CD4-positive, alpha-beta T cell treated with Interleukin-6 at 100 ng/mL for 8 hours (primary cell): ENCODE measurements at regions not wholly inside any gene's neighbourhood (a gene's known extent, or its start where the extent isn't known, plus 50 kb on each side); places are given as distances from the start of the nearest gene placed in this dataset.

Source experiments
- DNase-seq: peaks from one replicate; pipeline ENCODE4 v3.0.0-alpha.2; 2020; ENCODE audit warnings: mixed read lengths, low spot score

DNA sequence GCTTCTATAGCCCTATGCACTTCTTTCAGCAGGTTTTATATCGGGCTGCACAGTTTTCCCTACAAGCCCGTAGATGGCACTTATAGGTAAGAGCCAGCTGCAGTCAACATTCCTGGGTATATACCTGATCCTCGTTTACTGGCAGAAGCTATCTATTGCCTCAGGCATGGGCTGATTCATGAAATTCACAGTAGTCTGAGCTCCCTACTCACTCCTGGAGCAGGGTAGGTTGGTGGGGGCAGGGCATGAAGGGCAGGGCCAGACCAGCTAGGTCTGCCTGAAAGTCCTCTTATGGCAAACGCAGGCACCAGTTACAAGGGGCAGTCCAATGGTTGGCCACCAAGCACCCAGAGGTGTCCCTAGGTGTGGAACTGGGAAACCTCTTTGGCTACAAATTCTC lies 345.8 kb downstream of the RPS29 start:
- no peak for DNase-seq

DNA sequence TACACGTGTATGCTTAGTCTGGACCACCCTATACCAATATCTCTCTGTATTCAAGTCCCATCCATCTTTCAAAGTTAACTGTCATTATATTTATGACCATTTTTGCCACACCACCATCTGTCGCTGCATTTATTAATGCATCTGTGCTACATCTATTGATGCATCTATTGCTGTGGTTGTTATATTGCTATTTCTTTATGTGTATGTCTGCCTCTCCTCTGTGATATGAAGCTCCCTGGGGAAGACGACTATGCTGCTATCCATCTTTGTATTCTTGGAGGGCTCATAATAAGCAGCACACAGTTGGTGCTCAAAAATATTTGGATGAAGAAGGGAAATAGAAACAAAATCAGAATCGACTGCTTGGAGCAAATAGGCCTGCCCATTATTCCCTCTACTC lies 357.6 kb downstream of the RPS29 start:
- no peak for DNase-seq

DNA sequence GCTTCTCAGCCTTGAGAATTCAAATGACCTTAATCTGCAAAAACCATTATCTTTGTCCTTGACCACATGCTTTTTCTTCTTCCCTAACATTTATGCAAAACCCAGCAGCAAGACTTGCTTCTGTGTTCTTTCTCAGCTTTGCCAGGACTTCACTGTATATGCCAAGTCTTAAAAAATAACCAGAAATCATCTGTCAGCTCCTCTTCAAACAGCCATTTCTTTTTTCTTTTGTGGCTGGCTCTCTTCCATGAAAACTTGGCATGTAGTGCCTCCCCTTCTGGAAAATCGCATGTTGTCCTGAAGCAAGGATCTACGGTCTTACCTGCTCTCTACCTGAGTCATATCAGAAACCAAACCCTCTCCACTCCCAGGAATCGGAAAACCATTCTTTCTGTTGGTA lies 364.9 kb downstream of the RPS29 start:
- no peak for DNase-seq

DNA sequence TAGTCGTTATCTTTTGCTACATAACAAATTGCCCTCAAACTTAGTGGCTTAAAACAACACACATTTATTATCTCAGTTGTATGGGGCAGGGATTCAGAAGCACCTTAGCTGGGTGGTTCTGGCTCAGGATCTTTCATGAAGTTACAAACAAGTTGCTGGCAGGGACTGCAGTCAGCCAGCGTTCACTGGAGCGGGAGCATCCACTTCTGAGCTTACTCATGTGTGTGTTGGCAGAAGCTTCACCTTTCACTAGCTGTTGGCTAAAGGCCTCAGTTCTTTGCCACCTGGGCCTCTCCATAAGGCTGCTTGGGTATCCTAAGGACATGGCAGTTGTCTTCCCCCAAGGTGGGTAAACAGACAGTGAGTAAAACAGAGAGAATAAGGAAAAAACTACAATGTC lies 365.7 kb downstream of the RPS29 start:
- no peak for DNase-seq

DNA sequence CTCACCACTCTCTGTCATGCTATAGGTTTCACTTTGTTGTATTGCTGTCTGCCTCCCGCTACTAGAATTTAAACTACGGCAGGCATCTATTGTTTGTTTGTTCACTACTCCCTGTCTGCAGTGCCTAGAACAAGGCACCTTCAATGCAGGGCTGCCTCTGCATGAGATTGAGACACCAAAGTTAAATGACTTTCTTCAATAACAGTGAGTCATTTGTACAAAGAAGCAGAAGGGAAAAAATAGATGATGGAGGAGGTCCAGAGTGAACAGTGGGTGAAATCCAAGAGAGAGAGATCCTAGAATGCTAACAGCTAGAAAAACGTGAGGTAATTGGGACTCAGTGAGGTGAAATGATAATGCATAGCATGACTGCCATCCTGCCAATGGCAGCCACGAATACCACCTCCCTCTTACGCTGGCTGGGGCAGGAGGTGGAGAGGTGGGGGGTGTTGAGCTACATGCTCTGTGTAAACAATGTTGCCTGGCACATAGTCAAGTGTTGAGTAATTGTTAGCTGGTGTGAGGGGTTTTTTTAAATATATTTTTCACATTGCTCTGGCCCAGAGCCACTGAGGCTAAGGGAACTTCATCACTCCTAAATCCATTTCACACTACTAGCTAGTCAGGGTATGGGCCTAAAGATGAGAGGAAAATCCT lies 367.6 kb downstream of the RPS29 start:
- no peak for DNase-seq

DNA sequence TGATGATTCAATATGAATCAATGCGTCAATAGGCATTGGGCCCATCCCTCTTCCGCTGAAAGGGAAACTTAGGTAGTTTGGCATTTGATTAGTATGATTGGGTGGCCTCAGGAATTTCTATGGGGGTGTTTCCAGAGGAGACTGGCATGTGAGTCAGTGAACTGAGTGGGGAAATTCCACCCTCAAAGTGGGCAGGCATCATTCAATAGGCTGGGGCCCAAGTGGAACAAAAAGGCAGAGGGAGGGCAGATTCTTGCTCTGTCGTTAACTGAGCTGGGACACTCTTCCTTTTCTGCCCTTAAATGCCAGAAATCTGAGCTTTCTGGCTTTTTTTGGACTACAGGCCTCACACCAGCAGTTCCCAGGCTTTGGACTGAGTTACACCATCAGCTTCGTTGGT lies 373.5 kb downstream of the RPS29 start:
- DNase-seq: no peak

DNA sequence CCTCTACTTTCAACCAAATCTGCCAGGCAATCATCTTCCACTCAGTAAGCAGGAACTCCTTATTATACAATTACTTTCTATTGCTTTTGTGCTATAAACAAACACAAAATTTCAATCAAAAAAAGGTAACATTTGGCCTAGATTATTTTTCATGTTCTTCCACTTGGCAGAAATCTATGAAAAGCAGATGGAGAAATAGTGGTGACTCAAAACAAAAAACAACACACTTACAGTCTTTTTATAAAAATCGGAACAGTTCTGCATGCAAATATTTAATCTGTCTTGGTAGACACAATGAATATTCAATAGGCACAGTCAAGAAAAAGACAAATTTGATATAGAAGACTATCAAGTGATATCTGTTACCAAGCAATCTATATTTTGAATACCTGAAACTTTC lies 376.8 kb downstream of the RPS29 start:
- DNase-seq: no peak

DNA sequence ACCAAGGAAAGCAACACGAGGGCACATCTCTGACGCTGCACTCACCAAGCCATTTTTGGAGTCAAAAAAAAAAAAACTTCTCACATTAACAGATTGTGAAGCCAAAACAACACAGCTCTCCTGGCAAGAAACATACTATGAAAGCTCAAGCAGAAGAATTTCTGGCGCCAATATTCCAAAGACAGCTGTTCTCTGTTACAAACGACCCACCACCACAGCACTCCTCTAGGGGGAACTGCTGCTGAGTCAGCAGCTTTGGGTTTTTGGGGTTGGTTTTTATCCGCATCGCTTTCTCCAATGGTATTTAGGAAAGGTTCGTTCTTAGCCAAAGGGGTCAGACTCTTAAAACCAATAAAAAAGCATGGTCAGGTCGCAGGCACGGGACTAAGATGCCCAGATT lies 379.4 kb downstream of the RPS29 start:
- no peak for DNase-seq

DNA sequence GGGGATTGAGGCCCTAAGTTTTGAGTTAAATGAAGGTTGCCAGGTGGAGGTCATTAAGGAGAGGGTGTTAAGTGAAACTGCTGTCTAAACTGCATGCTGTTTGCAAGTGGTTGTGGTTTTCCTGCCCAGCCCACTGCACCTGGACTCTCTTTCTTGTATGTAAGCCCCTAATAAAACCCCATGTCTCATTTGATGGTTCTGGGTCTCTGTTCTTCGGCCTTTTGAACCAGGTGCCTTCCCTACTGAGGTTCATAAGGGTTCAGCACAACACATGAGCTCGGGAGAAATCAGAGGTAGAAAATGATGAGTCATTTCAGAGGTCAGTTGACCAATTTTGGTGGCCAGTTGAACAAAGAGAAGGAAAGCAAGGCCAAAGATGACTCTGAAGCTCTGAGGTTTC lies 382.5 kb downstream of the RPS29 start:
- DNase-seq: no peak

DNA sequence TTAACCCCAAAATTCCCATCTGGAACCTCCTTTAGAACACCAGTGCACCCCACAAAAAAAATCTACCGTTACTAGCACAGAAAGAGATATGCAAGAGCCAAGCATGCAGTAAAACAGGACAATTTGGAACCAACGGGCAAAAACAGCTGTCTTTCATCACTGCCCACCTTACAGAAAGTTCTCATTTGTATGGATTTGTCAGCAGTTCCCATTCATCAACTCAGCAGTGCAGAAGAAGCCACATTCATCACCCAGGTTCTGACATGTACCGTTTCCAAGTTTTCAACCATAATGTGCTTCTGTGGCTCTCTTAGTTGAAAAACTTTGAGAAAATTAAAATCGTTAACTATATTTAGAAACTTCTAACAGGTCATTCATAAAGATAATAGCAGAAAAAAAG lies 387.0 kb downstream of the RPS29 start:
- DNase-seq: no peak

DNA sequence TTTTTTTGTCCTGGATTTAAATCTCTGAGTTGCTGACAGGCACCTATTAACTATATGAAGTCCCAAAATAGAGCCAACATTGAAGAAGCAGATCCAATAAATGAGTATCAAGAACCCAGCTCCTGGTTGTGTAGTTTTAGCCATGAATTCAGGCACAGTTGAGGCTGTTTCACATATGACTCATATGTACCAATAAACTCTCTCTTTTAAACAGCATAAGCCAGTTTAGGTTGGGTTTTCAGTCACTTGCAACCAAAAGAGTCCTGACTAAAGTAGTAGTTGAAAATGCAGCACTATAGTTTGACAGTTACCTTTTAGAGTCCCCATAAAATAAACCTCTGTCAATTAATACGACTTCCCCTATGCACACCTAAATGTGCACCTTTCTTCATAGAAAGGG lies 389.9 kb downstream of the RPS29 start:
- DNase-seq: no peak

DNA sequence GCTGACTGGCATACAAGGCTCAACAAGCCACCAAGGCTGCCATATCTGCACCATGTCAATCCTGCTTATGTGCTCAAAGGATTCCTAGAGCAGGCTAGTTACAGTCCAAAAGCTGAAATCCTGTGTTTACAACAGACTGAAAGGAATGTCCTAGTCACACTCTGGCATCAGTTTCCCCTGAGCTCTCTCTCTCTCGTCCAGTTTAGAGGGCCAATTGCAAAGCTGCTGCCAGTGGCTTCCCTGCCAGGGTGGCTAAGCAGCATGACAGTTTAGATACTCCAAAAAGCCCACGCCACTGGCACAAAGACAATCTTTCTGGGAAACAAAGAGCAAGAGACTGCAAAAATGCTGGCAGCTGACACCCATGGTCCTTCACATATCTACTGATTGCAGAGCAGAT lies 392.1 kb downstream of the RPS29 start:
- DNase-seq: no peak

DNA sequence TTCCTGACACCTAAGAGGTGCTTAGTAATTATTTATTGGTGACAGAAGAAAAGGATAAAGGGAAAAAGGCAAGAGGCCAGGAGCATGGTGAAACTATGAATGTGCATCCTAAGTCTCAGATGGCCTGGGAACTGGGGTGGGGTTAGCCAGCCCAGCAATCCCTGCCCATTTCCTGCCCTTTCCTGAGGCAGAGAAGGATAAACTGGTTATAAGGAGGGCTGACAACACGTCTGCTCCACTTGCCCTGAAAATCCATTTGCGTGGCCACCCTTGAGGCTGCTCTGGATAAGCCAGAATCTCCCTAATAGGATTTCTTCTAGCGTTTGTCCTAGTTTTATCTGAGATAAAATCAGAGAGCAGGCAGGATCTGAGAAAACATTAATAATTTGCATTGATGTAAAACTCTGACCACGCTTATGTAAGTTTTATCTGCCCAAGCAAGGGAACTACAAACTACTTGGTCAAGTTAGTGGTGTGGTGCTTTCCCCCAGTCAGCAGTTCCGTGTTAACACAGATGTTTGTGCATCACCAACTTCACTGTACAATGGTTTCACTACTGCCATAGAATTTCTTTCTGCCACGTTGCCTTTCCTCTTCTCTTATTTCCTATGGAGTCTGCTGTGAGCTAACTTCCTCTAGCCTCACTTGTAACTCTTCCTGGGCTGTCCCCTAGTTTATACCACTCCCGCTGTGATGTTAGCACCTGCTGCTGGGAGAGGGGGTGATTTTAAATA lies 392.7 kb downstream of the RPS29 start:
- DNase-seq: no peak

DNA sequence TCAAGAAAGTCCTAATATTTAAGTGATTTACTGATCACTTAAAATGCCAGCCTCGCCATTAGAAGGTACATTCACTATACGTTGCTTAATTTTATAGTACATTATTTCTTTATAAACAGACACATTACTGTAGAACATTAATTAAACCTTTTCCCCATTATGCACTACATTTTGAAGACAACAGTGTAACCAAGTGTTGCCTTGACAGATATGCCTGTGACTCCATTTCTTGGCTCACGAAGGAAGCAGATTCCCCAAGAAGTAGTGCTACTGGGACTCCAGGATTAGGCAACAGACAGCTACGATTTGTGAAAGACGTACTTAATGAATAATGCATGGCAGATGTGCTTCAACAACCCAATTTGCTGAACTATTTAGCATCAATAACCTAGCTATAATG lies 394.8 kb downstream of the RPS29 start:
- DNase-seq: no peak

DNA sequence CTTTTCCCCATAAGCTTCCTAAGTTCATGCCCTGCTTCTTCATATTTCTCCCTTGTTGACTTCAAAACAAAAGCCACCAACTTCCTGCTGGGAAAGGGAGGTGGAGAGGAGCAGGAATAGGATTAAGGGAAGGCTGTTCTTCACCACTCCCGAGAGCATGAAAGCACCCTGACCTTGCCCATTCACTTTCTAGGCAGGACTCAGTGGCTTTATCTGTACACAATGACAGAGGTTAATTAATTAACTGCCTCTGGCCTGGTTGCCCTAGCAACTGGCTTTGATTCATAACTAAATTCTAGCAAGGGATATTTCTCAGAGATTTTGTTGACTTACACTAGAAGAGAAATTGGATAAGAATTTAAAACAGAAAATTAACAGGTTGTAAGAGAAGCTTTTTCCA lies 396.8 kb downstream of the RPS29 start:
- no peak for DNase-seq

DNA sequence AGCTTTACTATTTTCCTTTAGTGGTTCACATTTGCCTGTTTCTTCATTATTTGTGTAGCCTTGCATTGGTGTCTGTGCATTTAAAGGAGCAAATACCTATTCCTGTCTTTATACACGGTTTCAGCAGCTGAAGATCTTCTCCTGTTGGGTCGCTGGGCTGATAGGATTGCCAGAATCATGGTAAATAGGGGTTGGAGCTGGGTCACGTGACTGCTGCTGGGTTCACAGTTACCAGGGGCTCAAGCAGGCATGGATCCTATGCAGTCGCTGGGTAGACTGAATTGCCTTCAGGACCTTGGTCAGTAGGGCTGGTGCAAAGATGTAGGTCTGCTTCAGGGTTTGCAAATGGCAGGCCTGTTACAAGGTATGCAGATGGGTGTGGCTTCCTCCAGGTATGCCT lies 398.4 kb downstream of the RPS29 start:
- DNase-seq: no peak

DNA sequence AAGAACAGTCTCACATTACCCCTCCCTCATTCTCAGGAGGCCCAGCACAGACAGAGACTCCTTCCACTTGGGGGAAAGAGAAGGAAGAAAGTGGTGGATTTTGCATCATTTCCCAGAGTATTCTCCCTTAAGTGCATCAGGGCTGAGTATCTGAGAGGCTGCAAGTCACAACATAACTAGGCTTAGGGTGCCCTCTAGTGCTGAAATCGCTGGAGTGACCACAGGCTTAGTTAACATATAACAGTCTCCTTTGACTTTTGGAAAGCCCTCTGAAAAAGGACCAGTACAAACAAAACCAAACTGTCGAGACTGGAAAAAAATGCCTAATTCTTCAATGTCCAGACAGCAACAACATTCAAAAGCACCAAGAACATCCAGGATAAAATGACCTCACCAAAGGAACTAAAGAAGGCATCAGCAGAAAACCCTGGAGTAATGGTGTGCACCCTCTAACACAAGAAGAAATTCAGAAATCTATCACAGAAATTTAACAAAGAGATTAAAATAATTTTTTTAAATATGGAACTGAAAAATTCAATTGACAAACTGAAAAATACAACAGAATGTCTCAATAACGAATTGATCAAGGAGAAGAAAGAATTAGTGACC lies 412.3 kb downstream of the RPS29 start:
- DNase-seq: no peak

DNA sequence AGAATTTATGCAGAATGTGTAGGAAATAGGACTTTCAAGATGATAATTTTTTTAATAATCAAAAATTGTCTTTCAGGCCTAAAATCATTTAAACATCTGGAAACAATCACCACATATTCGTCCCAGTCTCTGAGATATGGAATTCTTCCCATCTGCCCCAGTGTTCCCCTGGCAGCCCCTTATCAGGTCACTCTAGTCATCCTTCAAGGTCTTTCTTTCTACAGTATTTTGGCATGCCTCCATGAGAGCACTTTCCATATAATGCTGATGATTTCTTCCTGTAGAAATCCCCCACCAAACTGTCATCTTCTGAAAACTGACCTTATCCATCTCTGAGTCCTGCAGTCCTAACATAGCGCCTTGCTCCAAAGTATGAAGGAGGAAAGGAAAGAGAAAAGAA lies 422.1 kb downstream of the RPS29 start:
- no peak for DNase-seq

DNA sequence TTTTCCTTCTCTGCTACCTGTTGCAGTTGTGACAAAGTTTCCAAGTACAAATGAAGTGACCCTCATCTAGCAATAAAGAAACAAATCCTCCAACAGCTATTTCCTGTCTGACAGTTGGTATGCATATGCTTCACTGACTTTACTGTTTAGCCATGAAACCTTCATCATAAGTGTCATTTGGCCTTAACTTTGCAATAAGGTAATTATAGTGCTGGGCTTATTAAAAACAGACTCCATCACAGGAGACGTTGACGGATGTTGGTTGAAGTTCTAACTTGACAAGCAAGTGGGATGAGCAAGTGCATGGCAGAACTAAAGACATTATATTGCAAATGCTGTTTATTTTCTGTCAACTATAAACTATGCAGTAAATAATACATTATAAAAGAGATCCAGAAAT lies 425.2 kb downstream of the RPS29 start:
- no peak for DNase-seq

DNA sequence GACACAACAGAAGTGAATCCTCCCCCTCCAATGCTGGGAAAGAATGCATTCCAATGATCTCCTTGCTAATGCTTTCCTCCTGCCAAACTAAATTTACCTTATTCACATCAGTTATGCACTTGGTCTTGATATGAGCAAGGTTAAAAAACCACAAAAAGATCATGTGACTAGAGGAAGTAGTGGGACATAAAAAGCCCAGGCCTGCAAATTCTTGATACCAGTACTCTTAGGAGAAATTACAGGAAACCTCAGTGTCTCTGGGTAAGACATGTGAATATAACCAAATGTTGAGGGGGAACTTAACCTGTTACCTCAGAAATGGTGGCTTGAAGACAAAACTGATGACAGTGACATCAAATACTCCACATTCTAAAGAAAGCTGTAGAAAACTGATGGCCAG lies 427.1 kb downstream of the RPS29 start:
- DNase-seq: no peak

DNA sequence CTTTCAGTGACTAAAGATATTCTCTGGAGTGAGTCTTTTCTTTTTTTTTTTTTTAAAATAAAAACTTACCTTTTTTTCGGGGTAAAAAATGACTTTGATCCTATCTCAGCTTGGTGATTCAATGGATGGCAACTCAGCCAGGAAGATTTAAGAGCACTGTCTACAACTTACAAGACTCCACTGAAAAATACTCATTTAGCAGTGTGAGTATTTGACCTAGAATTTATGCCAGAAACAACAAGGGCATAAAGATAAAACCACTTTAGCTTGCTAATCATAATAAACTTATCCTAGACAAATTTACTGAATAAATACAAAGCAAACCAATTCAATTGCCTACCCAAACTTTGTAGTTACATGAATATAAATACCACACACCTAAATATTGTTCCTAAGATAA lies 446.6 kb downstream of the RPS29 start:
- DNase-seq: no peak

DNA sequence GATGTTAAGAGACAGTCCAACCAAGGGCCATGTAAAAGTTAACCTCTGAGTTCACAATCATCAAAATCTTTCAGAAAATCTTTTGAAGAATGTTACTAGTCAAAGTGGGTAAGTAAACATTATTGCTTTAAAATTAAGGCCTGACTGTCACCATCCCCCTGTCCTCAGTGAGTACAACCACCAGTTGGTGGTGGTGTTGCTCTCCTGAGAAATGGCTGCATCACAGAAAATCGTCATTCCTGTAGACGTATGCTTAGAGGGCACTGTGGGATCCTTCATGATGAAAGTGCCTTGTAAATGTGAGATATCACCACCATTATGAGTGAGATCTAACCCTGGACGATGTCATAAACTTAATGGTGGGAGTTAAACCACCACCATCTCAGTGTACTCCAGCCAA lies 451.2 kb downstream of the RPS29 start:
- DNase-seq: no peak

DNA sequence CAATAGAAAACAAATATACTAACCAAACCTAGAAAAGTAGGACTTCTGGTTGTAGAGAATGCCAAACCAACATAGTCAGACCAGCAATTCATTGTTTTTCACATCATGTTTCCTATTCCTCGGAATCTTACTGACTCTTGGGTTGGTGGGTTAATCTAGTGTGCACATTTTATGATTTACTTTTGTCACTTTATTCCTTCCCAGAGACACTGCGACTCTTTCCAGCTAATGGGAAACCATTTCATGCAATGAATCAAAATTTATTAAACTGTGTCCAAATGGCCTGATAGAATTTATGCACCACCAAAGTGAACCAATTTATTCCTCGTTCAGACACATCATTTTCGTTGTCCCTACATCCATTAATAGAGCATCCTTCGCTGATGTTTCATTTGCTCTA lies 464.9 kb downstream of the RPS29 start:
- DNase-seq: no peak
